ENCODE measurements at regions not wholly inside any gene's neighbourhood (a gene's known extent, or its start where the extent isn't known, plus 50 kb on each side); places are given as distances from the start of the nearest gene placed in this dataset.
"Not testable (repeated sequence)": the region's sequence is repeated elsewhere in the genome, so short reads cannot be mapped to it uniquely, and the experiment has no call there.

DNA sequence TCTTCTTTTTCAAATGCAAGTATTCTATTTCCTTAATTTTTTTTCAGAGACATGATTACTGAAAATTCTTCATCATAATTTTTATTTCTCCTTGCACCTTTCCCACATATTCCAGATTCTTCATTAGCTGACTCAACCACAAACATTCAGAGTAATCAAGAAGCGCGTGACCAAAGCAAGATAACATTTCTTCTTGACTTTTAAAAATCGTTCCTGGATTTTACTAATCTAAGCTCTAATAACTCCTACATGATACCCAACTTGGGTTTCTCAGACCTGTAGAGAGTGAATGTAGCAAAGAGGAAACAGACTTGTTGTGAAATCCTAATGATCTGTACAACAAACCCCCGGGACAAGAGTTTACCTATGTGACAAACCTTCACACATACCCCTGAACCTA, 615.0 kb downstream of the TMA16 start:
- DNase-seq = no peak

DNA sequence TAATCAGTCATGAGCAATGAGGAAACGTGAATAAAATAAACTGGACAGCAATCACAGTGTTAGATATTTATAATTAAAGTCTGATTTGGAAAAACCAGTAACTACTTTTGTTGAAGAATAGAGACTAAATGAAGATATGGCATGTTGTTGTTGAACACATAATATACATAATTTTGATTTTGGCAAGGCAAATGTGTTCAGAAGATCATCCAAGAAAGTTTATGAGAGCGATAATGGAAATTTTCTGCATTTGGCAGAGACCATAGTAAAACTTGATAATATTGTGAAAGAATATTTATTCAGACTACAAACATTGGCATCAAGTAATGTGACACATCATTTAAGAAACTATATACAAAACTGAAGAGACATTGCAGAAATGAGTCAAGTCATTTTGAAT, 620.7 kb downstream of the TMA16 start:
- DNase-seq = no peak

DNA sequence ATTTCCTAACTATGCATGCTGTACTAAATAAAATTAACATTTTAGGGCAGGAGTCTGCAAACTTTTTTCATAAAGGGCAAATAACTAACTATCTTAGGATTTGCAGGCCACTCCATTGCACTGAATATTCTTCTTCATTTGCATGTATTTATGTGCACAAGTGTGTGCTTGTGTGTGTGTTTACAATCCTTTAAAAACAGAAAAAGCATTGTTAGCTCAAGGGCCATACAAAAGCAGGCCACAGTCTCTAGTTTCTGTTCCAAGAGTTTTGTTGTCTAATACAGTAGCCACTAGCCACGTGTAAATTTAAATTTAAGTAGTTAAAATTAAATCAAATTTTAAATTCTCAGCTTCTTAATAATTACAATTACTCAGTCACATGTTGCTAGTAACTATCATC, 621.8 kb downstream of the TMA16 start:
- no peak for DNase-seq

DNA sequence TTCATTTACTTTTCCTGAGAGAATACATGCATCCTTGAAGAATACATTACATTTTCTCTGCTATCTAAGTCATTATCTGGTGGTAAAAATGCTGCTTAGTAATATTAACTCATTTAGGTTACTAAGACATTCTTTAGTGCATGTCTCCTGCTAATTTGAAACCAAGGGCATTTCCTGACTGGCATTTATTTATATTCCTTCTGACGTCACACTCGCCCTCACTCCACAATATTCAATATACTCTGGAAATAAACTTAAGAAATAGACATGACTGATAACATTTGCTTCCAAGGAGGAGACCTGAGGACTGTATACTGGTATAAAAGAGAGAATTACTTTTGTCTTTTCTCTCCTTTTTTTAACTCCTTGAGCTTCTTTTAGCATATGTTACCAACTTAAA, 619.5 kb upstream of the SMIM31 start:
- no peak for DNase-seq

DNA sequence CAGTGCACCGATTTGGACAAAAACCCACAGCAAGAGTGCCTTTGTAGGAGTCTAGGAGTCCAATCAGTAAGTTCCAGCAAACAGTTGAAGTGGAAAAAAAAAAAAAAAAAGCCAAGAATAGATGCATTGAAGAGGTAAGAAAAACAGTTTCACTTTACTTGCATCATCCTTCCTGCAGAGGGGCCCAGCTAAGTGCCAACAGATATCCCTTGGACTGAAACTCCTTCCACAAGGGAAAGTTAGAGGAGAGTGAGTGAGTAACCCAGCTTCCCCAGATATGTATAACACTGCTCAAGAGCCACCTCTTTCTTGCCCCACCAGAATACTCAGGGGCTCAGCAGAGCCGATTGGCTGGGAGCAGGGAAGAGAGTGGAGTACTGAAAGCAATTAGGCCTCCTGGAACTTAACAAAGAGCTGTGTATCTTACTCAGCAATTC, 617.7 kb upstream of the SMIM31 start:
- no peak for DNase-seq

DNA sequence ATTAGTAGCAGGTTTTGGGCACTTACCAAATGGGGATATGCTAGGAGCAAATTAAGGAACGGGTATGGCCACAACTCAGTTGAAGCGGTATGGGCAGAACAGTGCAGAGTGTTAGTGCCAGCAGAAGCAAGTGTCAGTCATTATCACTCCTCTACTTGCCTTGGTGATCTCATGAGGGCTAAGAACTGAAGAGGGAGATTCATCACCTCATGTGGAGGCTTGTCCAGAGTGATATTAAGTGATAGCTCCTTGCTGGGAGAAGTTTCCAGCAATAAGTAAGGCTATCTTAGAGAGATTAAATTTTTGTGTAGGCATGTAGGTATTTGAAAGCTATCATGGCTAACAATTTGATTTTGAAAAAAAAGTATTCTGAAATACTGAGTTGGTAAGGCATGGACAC, 615.4 kb upstream of the SMIM31 start:
- DNase-seq = no peak

DNA sequence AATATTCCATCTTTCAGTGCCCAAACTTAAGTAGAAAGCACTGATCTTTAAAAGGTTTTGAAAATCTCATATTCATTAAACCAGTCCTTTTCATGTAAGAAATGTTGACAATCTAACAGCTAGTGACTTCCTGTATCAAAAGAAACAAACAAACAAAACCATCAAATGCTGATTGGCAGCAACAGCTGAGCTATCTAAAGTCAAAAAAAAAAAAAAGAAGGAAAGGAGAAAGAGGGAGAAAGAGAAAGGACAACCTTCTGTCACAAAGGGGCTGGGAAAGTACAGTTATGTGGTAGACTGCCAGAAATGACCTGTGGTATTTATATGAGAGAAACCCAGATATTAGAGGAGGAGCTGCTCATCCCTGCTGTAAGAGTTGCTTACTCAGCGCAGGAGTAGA, 614.6 kb upstream of the SMIM31 start:
- no peak for DNase-seq

DNA sequence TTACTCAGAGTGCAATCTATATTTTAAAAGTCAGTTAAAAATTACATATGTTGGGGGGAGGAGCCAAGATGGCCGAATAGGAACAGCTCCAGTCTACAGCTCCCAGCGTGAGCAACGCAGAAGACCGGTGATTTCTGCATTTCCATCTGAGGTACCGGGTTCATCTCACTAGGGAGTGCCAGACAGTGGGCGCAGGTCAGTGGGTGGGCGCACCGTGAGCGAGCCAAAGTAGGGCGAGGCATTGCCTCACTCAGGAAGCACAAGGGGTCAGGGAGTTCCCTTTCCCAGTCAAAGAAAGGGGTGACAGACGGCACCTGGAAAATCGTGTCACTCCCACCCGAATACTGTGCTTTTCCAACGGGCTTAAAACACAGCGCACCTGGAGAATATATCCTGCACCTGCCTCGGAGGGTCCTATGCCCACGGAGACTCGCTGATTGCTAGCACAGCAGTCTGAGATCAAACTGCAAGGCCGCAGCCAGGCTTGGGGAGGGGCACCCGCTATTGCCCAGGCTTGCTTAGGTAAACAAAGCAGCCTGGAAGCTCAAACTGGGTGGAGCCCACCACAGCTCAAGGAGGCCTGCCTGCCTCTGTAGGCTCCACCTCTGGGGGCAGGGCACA, 612.1 kb upstream of the SMIM31 start:
- not testable (repeated sequence) for DNase-seq

DNA sequence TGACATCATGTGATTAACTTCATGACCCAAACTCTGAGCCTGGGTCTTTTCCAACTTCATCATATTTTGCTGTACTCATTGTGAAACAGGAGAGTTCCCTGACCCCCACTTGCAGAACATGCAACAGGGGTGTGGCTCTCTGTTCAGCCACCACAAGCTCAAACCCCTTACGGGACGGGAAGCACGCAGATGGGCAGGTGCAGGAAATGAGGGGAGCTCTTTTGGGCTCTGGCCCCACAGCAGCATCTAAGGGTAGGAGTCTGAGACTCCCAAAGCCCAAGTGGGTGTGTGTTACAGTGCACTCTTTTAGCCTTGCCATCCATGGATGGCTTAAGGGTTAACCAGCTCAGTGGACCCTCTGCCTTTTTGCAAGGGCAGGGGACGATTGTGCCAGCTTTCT, 599.5 kb upstream of the SMIM31 start:
- no peak for DNase-seq

DNA sequence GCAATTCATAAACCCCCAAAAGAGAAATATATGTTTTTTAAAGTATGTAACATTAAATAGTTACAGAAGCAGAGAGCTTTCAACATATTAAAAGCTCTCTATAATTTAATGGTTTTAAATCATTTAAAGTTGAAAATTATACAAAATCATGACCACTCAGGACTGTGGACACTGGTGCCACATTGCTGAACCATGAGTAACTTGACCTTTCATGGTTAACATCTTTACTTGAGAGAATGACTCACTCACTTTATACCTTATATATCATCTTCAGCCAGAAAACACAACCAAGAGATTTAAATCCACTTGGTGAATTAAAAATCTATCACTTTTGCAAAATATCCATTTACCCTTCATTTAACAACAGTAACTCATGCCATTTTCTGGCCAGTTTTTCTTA, 584.3 kb upstream of the SMIM31 start:
- no peak for DNase-seq

DNA sequence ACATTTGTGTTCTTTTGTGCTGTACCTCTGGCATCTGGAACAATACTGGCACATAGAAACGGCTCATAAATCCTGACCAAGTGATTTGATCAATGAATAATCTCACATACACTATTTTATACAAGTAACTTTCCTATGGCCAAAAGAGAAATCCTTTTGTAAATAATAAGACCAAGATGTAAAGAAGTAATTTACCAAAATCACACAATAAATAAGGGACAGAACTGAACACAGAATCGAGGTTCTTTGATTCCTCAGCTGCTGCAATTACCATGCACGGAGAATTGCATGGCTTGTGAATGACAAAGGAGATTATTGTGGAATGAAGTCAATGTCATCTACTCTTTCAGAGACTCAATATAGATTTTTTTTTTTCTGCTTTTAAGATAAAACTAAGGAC, 576.8 kb upstream of the SMIM31 start:
- DNase-seq = no peak

DNA sequence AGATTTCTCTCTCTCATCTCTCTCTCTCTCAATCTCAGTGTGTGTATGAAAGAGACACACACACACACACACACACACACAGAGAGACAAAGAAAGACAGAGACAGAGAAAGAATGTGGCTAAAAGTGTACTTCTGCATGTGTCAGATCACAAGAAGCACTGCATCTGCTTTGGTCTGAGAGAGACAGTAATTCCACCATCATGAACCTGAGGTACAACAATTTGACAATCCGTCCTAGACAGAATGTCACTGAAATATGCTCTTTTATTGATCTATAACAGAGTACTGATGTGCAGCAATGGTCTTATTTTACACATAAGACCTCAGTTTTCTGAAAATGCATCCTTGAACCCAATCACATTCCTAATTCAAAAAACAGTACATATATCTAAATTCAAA, 576.2 kb upstream of the SMIM31 start:
- DNase-seq = no peak

DNA sequence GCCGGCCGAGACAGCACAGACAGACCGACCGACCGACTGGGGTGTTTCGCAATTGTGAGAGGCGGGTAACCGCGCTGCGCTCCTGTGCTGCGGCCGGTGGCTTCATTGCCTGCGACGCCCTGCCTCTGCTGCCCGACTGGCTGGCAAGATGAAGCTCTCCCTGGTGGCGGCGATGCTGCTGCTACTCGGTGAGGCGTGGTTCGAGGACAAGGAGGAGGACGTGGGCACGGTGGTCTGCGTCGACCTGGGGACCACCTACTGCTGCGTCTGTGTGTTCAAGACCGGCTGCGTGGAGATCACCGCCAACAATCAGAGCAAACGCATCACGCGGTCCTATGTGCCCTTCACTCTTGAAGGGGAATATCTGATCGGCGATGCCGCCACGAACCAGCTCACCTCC, 565.7 kb upstream of the SMIM31 start:
- DNase-seq = no peak

DNA sequence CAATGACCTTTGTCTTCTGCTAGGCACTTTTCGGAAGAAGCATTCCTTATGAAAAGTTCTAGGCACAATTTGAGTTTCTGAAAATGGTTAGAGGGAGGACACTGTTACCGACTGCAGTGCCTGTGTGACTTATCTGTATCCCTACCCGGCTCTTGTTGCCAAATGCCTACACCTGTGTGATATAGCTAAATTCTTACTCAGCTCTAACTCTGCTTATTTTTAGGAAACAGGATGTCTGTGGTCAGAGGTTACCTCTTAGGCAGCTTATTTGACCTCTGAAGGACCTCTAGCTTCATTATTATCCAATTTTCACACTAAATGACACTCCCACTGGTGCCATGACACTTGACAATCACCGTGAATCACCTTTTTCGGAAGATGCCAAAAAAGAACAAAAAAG, 561.1 kb upstream of the SMIM31 start:
- DNase-seq = no peak

DNA sequence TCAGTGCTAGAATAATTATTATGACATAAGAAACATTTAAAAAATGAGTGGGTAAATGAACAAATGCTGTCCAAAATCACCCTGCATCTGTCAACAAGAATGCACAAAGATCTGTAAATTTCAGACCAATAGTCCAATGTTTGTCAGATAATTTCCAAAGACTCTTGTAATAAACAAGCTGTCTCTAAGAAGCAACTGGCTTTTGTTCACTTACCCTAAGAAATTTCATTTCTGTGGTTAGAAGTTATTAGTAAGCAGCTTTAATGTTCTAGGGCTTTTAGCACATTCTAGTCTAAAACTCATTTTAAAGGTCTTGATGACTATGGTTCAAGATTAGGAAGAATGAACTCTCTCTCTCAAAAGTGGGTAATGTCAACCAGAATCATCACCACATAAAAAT, 560.3 kb upstream of the SMIM31 start:
- no peak for DNase-seq

DNA sequence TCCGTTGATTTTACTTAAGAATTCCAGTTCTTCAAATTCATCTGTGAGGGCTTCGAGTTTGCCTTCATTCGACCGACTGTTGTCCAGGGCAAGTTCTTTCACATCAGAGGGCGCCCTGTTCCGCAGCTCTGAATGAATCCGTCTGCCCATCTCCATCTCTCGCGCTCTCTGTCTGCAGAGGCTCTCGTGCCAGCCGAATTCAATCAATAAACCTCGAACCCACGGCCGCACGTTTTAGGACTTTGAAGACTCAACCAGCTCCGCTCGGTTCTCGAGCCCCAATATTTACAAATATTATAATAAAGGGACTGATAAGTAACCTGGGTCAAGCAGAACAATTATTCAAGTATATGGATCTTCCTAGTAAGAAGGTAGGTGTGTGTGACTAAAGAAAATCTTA, 556.4 kb upstream of the SMIM31 start:
- DNase-seq = no peak

DNA sequence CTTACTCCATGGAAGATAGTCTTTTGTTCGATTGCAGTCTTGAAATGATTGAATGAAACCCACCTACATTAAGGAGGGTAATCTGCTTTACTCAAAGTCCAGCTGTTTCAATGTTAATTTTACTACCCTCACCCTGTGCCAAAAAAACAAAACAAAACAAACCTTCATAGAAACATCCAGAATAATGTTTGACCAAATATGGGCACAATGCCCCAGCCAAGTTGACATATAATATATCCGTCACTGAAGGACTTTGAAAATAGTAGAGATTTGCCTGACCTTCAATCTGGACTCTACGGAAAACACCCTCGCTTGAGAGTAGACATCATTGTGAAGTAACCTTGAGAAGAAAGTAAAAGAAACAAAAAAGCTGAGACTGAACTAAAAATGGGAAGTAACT, 550.5 kb upstream of the SMIM31 start:
- DNase-seq = no peak

DNA sequence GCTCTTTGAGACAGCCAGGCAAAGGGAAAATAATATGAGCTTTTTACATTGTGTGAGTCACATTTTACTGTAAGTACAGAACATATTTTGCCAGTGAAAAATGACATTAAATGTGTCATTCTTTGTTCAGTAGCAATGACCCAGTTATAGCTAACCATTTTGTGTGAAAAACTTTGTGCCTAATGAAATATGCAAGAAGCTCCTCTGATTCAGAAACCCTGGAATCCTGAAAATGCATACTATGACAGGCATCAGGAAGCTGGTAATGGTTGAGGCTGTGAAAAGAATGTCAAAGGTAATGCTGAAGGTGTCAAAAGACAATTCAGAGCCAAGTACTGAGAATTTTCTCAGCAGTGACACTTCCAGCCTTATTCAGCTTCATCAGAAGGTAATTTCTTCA, 549.5 kb upstream of the SMIM31 start:
- DNase-seq = no peak

DNA sequence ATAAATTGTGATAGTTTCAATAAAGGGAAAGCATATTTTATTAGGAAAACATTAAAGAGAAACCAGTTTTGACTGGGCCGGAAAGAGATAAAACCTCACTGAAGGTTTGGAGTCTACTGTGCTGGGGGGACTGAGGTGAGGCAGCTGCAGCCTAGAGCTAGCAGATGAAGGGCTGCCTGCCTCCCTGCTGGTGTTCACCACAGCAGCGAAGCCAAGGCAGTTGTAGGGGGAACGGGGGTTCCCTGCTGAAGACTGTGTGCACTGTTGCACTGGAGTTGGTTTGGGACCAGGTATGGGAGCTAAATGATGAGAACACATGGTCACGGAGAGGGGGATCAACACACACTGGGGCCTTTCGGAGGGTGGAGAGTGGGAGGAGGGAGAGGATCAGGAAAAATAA, 546.5 kb upstream of the SMIM31 start:
- no peak for DNase-seq

DNA sequence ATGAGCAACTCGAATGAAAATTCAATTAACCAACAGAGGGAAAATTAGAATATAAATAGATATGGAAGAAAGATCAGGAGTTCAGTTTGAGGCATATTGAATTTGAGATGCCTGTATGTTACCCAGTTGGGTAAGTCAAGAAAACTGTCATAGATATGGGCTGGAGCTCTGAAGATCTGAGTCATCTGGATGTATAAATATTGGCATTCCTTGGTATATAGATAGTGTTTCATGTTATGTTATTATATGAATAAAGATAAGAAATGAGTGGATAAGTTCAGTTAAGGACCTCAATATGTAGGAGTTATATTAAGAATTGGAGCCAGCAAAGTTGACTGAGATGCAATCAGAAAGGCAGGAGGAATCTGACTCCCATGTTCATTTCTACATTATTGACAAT, 543.6 kb upstream of the SMIM31 start:
- no peak for DNase-seq

DNA sequence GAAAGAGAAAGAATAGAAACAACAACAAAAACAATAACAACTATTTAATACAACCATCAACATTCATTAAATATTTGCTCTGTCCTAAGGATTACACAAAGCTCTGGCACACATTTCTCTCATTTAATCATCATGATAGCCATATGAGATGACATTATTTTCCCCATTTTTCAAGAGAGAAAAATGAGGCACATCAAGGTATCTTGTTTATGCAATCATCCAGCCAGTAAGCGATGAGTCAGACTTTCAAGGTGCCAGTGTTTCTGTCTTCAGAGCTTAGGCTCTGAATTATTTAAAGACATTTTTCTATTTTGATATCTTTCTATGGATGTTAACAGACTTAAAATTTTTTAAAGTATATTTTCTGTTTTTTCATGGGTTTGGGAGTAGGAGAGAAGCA, 541.8 kb upstream of the SMIM31 start:
- no peak for DNase-seq

DNA sequence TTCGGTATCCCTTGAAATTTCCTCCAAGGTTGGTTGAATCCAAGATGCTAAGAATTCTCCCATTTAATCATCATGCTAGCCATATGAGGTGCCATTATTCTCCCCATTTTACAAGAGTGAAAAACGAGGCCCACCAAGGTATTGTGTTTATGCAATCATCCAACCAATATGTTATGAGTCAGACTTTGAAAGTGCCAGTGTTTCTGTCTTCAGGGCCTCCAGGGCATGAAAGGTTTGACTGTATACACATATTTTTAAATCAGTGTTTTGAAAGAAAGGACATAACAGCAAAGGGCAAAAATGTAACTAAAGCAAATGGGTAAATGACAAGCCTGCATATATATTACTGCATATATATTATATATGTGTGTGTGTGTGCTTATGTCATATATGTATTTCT, 541.2 kb upstream of the SMIM31 start:
- DNase-seq = no peak

DNA sequence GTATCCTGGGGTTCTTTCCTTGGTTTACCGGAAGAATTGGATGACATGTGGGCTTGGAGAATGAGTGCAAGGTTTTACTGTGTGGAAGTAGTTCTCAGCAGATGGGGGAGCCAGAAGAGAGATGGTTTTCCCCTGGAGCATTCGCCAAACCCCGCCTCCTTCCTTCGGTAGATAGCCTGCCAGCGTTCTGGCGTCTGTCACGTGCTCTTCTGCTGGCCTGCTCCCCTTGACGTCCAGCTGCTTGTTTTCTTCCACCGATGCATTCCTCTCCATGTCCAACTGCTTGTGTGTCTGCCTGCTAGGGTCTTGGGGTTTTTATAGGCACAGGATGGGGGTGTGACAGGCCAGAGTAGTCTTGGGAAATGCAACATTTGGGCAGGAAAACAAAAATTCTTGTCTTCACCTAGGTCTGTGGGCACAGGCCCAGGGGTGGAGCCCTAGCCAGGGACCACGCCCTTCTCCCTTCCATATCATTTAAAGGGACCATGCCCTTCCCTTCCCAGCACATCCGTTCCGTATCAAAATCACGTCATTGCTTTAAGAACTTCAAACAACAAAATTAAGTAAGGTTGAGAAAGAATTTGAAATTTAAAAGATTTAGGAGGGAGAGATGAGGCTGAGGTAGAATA, 538.7 kb upstream of the SMIM31 start:
- DNase-seq = no peak

DNA sequence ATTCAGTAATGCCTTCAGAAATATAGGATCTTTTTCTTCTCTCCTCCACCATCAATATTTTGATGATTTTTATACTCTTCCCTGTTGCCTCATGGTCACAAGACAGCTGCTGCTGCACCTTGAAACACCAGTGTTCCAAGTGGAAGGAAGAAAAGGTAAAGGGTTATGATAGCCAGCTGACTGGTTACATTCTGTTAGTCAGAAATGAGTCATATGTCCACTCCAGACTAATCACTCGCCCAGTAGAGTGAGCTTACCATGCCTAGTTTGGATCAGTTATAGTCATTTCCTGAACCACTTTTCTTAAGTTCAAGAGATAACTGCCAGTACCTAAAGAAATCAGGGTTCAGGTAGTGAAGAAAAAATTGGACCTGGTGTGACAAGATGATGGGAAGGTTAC, 532.3 kb upstream of the SMIM31 start:
- DNase-seq = no peak

DNA sequence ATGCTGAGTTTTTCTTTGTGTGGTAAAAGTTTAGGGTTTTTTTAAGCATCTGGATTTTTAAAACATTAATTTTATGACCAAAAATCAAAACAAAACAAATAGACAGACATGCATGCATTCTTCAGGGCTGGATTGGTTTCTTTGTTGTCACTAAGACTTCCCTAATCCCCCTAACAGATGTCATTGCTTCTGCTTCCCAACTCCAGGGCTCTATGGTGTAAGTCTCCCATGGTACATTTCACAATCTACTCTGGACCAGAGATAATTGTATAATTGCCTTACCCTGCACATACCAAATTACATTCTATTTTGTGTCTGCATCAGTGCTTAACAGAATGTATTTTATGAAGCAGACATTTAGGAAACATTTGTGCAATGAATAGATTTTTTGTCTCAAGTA, 529.1 kb upstream of the SMIM31 start:
- DNase-seq = no peak

Measured in activated T-cell treated with anti-CD3 and anti-CD28 coated beads, Interleukin-2, amount 50 U/mL, for 1 hour (primary cell).